ENCODE measurements at regions not wholly inside any gene's neighbourhood (a gene's known extent, or its start where the extent isn't known, plus 50 kb on each side); places are given as distances from the start of the nearest gene placed in this dataset.
"Not testable (repeated sequence)": the region's sequence is repeated elsewhere in the genome, so short reads cannot be mapped to it uniquely, and the experiment has no call there.

GRCh38 chr16:87043231-87044031, 273.8 kb downstream of the C16orf95 start:
- no peak for DNase-seq

- DNase-seq = no peak
Observed at GRCh38 chr16:87044032-87044382, 273.2 kb downstream of the C16orf95 start.

- DNase-seq = no peak
Observed at GRCh38 chr16:87044829-87045228, 272.4 kb downstream of the C16orf95 start.

- DNase-seq = no peak
Observed at GRCh38 chr16:87045466-87046216, 271.6 kb downstream of the C16orf95 start.

- DNase-seq = no peak
Observed at GRCh38 chr16:87046235-87046634, 271.0 kb downstream of the C16orf95 start.

- no peak for DNase-seq
Observed at GRCh38 chr16:87047221-87048037, 269.8 kb downstream of the C16orf95 start.

GRCh38 chr16:87048038-87048729, 269.0 kb downstream of the C16orf95 start:
- no peak for DNase-seq

GRCh38 chr16:87048730-87049115, 268.5 kb downstream of the C16orf95 start:
- no peak for DNase-seq

GRCh38 chr16:87049216-87049615, 268.0 kb downstream of the C16orf95 start:
- not testable (repeated sequence) for DNase-seq

- DNase-seq = no peak
Observed at GRCh38 chr16:87050142-87050541, 267.1 kb downstream of the C16orf95 start.

GRCh38 chr16:87051526-87052320, 265.5 kb downstream of the C16orf95 start:
- no peak for DNase-seq

GRCh38 chr16:87052506-87052905, 264.7 kb downstream of the C16orf95 start:
- no peak for DNase-seq

GRCh38 chr16:87053016-87053982, 263.9 kb downstream of the C16orf95 start:
- no peak for DNase-seq

GRCh38 chr16:87054154-87054553, 263.0 kb downstream of the C16orf95 start:
- no peak for DNase-seq

GRCh38 chr16:87054856-87055255, 262.3 kb downstream of the C16orf95 start:
- no peak for DNase-seq

GRCh38 chr16:87056083-87056482, 261.1 kb downstream of the C16orf95 start:
- DNase-seq = no peak

GRCh38 chr16:87056551-87056950, 260.6 kb downstream of the C16orf95 start:
- DNase-seq = no peak

- DNase-seq = no peak
Observed at GRCh38 chr16:87057211-87057881, 259.8 kb downstream of the C16orf95 start.

GRCh38 chr16:87057951-87058560, 259.1 kb downstream of the C16orf95 start:
- DNase-seq = no peak

All from amniotic stem cell (primary cell).